ENCODE measurements at regions not wholly inside any gene's neighbourhood (a gene's known extent, or its start where the extent isn't known, plus 50 kb on each side); places are given as distances from the start of the nearest gene placed in this dataset.
A peak's percentile ranks its signal among the peaks of the same experiment; 100 is the strongest.

DNA sequence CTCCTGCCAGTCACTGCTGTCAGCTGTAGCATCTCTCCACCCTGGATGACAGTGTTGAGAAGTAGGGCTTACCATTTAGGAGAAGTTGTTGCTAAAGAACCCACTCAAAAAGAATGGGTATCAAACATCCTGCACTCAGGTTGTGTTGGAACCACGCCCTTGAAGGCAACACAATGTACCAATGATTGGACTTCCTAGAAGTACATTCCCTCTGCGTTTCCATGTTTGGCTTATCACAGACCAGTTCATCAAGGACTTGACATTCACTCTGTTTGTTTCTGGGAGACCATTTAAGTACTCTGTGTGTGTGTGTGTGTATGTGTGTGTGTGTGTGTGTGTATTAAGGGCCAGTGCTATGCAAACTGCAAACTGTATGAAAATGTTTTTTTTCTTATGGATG, 200.6 kb upstream of the GATB start:
- no peak overlapping the region for H2AFZ ChIP-seq
- DNase-seq (ENCODE audit: low spot score): no peak
- H3K27me3 ChIP-seq: no peaks in the 10 kb centered on the region
- no peak overlapping the region for H3K27ac ChIP-seq
- H3K4me2 ChIP-seq: no peak overlapping the region
- H4K20me1 ChIP-seq (ENCODE audit: insufficient read depth, poor library complexity, severe bottlenecking): no peaks in the 10 kb centered on the region
- peaks cover 9% of the 10 kb centered on the region for H3K4me1 ChIP-seq (ENCODE audit: insufficient read depth)
- 74% methylated on average over 2 of the region's 2 CpGs for WGBS (ENCODE audit: low lambda C conversion rate, missing lambda C conversion rate)
- no peaks in the 10 kb centered on the region for H3K9me2 ChIP-seq (replicated peaks; ENCODE audit: insufficient read depth)
- no peaks in the 10 kb centered on the region for H3K79me2 ChIP-seq
- TF ChIP-seq, protein P1, sequence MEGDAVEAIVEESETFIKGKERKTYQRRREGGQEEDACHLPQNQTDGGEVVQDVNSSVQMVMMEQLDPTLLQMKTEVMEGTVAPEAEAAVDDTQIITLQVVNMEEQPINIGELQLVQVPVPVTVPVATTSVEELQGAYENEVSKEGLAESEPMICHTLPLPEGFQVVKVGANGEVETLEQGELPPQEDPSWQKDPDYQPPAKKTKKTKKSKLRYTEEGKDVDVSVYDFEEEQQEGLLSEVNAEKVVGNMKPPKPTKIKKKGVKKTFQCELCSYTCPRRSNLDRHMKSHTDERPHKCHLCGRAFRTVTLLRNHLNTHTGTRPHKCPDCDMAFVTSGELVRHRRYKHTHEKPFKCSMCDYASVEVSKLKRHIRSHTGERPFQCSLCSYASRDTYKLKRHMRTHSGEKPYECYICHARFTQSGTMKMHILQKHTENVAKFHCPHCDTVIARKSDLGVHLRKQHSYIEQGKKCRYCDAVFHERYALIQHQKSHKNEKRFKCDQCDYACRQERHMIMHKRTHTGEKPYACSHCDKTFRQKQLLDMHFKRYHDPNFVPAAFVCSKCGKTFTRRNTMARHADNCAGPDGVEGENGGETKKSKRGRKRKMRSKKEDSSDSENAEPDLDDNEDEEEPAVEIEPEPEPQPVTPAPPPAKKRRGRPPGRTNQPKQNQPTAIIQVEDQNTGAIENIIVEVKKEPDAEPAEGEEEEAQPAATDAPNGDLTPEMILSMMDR (IDR thresholded peaks at IDR 0.05; ENCODE audit: poor library complexity): no peak
- TF ChIP-seq EZH2 (IDR thresholded peaks at IDR 0.05; ENCODE audit: borderline replicate concordance): no peak
- no peak for TF ChIP-seq EZH2phosphoT487 (IDR thresholded peaks at IDR 0.05; ENCODE audit: low read depth, severe bottlenecking, unreplicated experiment)
- no peak overlapping the region for H3K4me3 ChIP-seq
- no peaks in the 10 kb centered on the region for H3K9me3 ChIP-seq (ENCODE audit: low read depth)
- H3K36me3 ChIP-seq (replicated peaks; ENCODE audit: insufficient read depth, low read depth): no peaks in the 10 kb centered on the region

DNA sequence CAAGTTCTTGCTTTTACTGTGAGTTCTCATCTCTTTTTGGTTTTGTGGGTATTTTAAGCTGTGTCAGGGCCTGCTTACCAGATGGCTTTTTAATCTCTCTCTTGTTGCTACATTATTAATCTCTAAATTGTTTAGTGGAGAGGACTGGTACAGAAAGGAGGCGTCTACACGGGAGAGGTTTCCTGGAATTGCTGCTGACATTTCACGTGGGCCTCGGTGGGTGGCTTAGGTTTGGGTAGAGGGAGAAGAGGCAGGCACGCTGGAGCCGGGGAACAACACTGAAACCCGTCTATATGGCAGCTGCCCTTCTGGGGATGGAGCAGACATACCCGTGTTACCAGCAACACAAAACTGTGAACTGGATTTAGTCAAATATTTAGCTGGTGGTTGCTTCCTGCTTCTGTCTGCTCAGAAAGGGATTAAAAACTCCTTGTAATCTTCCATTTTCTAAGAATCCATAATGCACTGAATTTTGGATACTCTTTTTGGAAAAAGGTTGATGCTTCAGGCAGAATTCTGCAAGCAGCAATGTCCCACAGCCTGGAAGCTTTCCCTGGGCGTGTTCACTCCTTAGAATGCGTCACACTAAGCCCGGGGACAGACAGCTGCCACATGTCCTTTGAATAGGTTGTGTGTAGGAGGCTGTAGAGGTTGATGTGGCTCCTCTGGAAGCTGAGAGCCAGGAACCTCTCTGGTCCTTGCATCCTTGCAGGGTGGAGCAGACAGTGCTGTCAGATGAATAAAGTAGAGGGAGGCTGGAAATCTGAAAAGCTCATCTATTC, 199.8 kb upstream of the GATB start:
- DNase-seq (ENCODE audit: low spot score): no peak
- Histone ChIP-seq H3K4me1 (ENCODE audit: insufficient read depth) (peaks cover 9% of the 10 kb centered on the region), H3K36me3 (replicated peaks; ENCODE audit: insufficient read depth, low read depth) (no peaks in the 10 kb centered on the region), H3K9me3 (ENCODE audit: low read depth) (no peaks in the 10 kb centered on the region), H3K4me3 (no peak overlapping the region), H3K27me3 (no peaks in the 10 kb centered on the region), H3K27ac (no peak overlapping the region), H3K9me2 (replicated peaks; ENCODE audit: insufficient read depth) (no peaks in the 10 kb centered on the region), H4K20me1 (ENCODE audit: insufficient read depth, poor library complexity, severe bottlenecking) (no peaks in the 10 kb centered on the region), H3K4me2 (no peak overlapping the region), H2AFZ (no peak overlapping the region), H3K79me2 (no peaks in the 10 kb centered on the region)
- WGBS (ENCODE audit: low lambda C conversion rate, missing lambda C conversion rate): 85% methylated on average over 11 of the region's 11 CpGs
- TF ChIP-seq, protein P1 (IDR thresholded peaks at IDR 0.05; ENCODE audit: poor library complexity): no peak
- TF ChIP-seq EZH2phosphoT487 (IDR thresholded peaks at IDR 0.05; ENCODE audit: low read depth, severe bottlenecking, unreplicated experiment) (no peak), EZH2 (IDR thresholded peaks at IDR 0.05; ENCODE audit: borderline replicate concordance) (no peak)

DNA sequence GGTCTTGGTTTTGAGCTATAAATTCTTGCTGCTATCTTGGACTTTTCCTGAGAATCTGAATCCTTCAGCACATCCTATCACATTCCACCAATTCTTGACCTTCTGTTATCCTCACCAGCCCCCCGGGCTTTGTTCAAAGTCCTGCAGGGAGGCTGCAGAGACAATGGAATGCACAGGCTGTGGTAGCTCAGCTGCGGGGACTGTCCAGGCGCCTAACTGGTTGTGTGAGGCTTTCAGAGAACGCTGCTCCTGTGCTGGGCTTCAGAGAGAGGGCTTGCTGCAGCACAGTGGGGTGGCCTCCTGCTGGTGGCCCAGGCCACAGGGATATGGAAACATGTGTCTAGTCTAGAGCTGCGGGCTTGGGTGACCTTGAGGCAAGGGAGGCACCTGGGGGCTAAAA, 196.3 kb upstream of the GATB start:
- no peaks in the 10 kb centered on the region for H3K9me3 ChIP-seq (ENCODE audit: low read depth)
- DNase-seq (ENCODE audit: low spot score): peak; percentile 38
- H3K27ac ChIP-seq: peak overlapping the region; percentile 57
- no peaks in the 10 kb centered on the region for H3K36me3 ChIP-seq (replicated peaks; ENCODE audit: insufficient read depth, low read depth)
- H3K79me2 ChIP-seq: no peaks in the 10 kb centered on the region
- no peak overlapping the region for H3K4me3 ChIP-seq
- no peaks in the 10 kb centered on the region for H3K27me3 ChIP-seq
- TF ChIP-seq EZH2phosphoT487 (IDR thresholded peaks at IDR 0.05; ENCODE audit: low read depth, severe bottlenecking, unreplicated experiment) (no peak), EZH2 (IDR thresholded peaks at IDR 0.05; ENCODE audit: borderline replicate concordance) (no peak)
- TF ChIP-seq, protein P1 (IDR thresholded peaks at IDR 0.05; ENCODE audit: poor library complexity): no peak
- H3K4me2 ChIP-seq: peak overlapping the region; percentile 6
- WGBS (ENCODE audit: low lambda C conversion rate, missing lambda C conversion rate): 14% methylated on average over 5 of the region's 5 CpGs
- no peaks in the 10 kb centered on the region for H4K20me1 ChIP-seq (ENCODE audit: insufficient read depth, poor library complexity, severe bottlenecking)
- peaks cover 8% of the 10 kb centered on the region for H3K4me1 ChIP-seq (ENCODE audit: insufficient read depth)
- no peaks in the 10 kb centered on the region for H3K9me2 ChIP-seq (replicated peaks; ENCODE audit: insufficient read depth)
- no peak overlapping the region for H2AFZ ChIP-seq

Measured in hepatocyte (in vitro differentiated cells).